ENCODE measurements at regions not wholly inside any gene's neighbourhood (a gene's known extent, or its start where the extent isn't known, plus 50 kb on each side); places are given as distances from the start of the nearest gene placed in this dataset.

GRCh38 chr20:48146877-48147276 is 361.6 kb upstream of the SULF2 start:
- no peak for TF ChIP-seq MAX (IDR thresholded peaks at IDR 0.05)
- TF ChIP-seq EP300 (IDR thresholded peaks at IDR 0.05; ENCODE audit: borderline replicate concordance), result no peak

Data from Ishikawa (cell line).